GM12872 (cell line): ENCODE measurements at regions not wholly inside any gene's neighbourhood (a gene's known extent, or its start where the extent isn't known, plus 50 kb on each side); places are given as distances from the start of the nearest gene placed in this dataset.

ENCODE experiments used
- CTCF ChIP-seq: IDR thresholded peaks from 3 replicates; pipeline ENCODE4 v1.5.1; 2011; ENCODE audit warnings: low read depth, mild to moderate bottlenecking, low read length, moderate library complexity; ENCODE audit not compliant: insufficient read depth

DNA sequence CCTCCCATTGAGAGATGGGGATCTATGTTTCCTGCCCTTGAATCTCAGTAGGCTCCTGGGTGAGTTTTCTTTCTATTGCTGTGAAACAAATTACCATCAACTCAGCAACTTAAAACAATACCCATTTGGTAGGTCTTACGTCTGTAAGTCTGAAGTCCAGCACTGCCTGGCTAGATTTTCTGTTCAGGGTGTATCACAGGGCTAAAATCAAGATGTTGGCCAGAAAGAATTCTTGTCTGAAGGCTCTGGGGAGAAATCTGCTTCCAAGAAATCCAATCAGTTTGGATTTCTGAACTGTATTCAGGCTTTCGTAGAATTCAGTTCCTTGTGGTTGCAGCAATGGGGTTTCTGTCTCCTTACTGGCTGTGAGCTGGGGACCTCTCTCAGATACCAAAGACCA lies 99.6 kb upstream of the SLC24A3 start:
- TF ChIP-seq CTCF = no peak

- TF ChIP-seq CTCF = no peak
Measured at GRCh38 chr20:19113343-19113930, 99.0 kb upstream of the SLC24A3 start.

DNA sequence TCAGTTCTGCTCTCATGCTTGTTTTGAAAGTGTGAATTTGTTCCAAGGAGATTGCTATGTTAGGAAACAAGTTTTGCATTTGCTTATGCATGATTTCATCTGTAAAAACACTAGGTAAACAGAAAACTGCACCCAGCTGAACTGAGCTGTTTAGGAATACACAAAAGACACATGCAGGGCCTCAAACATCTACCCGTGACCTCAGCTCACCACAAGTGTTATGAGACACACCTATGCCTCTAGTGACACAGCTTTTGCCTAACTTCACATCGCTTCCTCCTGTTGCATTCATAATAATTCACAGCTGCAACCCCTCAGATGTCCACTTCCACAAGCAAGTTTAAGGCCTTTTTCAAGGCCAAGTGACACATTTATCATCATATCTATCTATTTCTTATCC lies 98.0 kb upstream of the SLC24A3 start:
- no peak for TF ChIP-seq CTCF

- TF ChIP-seq CTCF = no peak
Measured at GRCh38 chr20:19115581-19115980, 96.9 kb upstream of the SLC24A3 start.

DNA sequence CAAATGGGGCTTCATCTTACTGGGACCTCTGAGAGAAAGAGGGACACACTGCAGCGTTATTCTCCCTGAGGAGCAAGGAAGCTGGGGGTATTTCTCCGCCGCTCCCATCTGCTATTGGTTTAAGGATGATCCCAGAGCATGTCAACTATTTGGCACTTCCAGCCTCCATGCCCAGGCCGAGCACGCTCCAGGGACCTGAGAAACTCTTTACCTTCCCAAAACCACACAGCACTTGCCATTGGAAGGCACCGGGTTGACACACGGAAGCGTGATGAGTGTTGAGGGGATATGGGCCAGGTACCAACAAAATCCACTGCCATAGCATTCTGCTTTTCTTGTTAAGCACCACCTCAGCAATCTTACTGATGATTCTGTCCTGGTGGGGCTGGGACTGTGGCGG lies 92.4 kb upstream of the SLC24A3 start:
- no peak for TF ChIP-seq CTCF

- TF ChIP-seq CTCF = no peak
Measured at GRCh38 chr20:19120569-19120968, 91.9 kb upstream of the SLC24A3 start.

GRCh38 chr20:19121463-19121862 lies 91.0 kb upstream of the SLC24A3 start:
- TF ChIP-seq CTCF = no peak
